ENCODE measurements at regions not wholly inside any gene's neighbourhood (a gene's known extent, or its start where the extent isn't known, plus 50 kb on each side); places are given as distances from the start of the nearest gene placed in this dataset.

- no peak for DNase-seq (ENCODE audit: low spot score)
Observed at GRCh38 chr18:41829647-41830516, 125.2 kb upstream of the PIK3C3 start.

- DNase-seq (ENCODE audit: low spot score), result no peak
Observed at GRCh38 chr18:41828137-41828536, 126.9 kb upstream of the PIK3C3 start.

GRCh38 chr18:41820784-41821183 lies 134.2 kb upstream of the PIK3C3 start:
- DNase-seq (ENCODE audit: low spot score), result no peak

- DNase-seq (ENCODE audit: low spot score), result no peak
Observed at GRCh38 chr18:41818381-41819355, 136.4 kb upstream of the PIK3C3 start.

- DNase-seq (ENCODE audit: low spot score), result no peak
Observed at GRCh38 chr18:41814651-41815050, 140.4 kb upstream of the PIK3C3 start.

- no peak for DNase-seq (ENCODE audit: low spot score)
Observed at GRCh38 chr18:41809652-41810051, 145.4 kb upstream of the PIK3C3 start.

- DNase-seq (ENCODE audit: low spot score), result no peak
Observed at GRCh38 chr18:41805341-41805740, 149.7 kb upstream of the PIK3C3 start.

GRCh38 chr18:41798879-41799278 lies 156.2 kb upstream of the PIK3C3 start:
- no peak for DNase-seq (ENCODE audit: low spot score)

GRCh38 chr18:41790687-41791086 lies 164.3 kb upstream of the PIK3C3 start:
- no peak for DNase-seq (ENCODE audit: low spot score)

- DNase-seq (ENCODE audit: low spot score), result no peak
Observed at GRCh38 chr18:41789001-41789400, 166.0 kb upstream of the PIK3C3 start.

GRCh38 chr18:41783879-41784278 lies 171.2 kb upstream of the PIK3C3 start:
- DNase-seq (ENCODE audit: low spot score), result no peak

- no peak for DNase-seq (ENCODE audit: low spot score)
Observed at GRCh38 chr18:41783065-41783818, 171.8 kb upstream of the PIK3C3 start.

- no peak for DNase-seq (ENCODE audit: low spot score)
Observed at GRCh38 chr18:41771973-41772372, 183.1 kb upstream of the PIK3C3 start.

GRCh38 chr18:41769265-41769664 lies 185.8 kb upstream of the PIK3C3 start:
- no peak for DNase-seq (ENCODE audit: low spot score)

GRCh38 chr18:41768467-41768866 lies 186.6 kb upstream of the PIK3C3 start:
- DNase-seq (ENCODE audit: low spot score), result no peak

- DNase-seq (ENCODE audit: low spot score), result no peak
Observed at GRCh38 chr18:41767960-41768359, 187.1 kb upstream of the PIK3C3 start.

GRCh38 chr18:41765460-41765859 lies 189.6 kb upstream of the PIK3C3 start:
- DNase-seq (ENCODE audit: low spot score), result no peak

GRCh38 chr18:41763361-41763760 lies 191.7 kb upstream of the PIK3C3 start:
- DNase-seq (ENCODE audit: low spot score), result no peak

- no peak for DNase-seq (ENCODE audit: low spot score)
Observed at GRCh38 chr18:41761333-41762018, 193.6 kb upstream of the PIK3C3 start.

GRCh38 chr18:41758534-41758933 lies 196.5 kb upstream of the PIK3C3 start:
- no peak for DNase-seq (ENCODE audit: low spot score)

GRCh38 chr18:41756141-41756540 lies 198.9 kb upstream of the PIK3C3 start:
- no peak for DNase-seq (ENCODE audit: low spot score)
